Left renal cortex interstitium (tissue), 4 donors: ENCODE measurements at regions not wholly inside any gene's neighbourhood (a gene's known extent, or its start where the extent isn't known, plus 50 kb on each side); places are given as distances from the start of the nearest gene placed in this dataset.

Experiments
- DNase-seq, 4 donors: peaks; one replicate each; pipeline ENCODE4 v3.0.0-alpha.2; 2013; ENCODE audit warnings: low read depth in 4 of 4, low spot score in 2 of 4, missing footprints in 1 of 4

GRCh38 chr9:28158451-28158850, 585.2 kb upstream of the C9orf72 start:
- no peak for DNase-seq

- DNase-seq: no peak
Observed at GRCh38 chr9:28163619-28164018, 590.3 kb upstream of the C9orf72 start.

- DNase-seq: no peak
Observed at GRCh38 chr9:28166179-28166578, 592.9 kb upstream of the C9orf72 start.

- DNase-seq: no peak
Observed at GRCh38 chr9:28177142-28177541, 603.9 kb upstream of the C9orf72 start.

GRCh38 chr9:28177925-28178324, 604.6 kb upstream of the C9orf72 start:
- DNase-seq: no peak

GRCh38 chr9:28179893-28180292, 606.6 kb upstream of the C9orf72 start:
- no peak for DNase-seq

GRCh38 chr9:28190981-28191380, 617.7 kb upstream of the C9orf72 start:
- DNase-seq: no peak

- no peak for DNase-seq
Observed at GRCh38 chr9:28197653-28198052, 624.4 kb upstream of the C9orf72 start.

GRCh38 chr9:28203036-28203435, 629.8 kb upstream of the C9orf72 start:
- no peak for DNase-seq

- no peak for DNase-seq
Observed at GRCh38 chr9:28206280-28206679, 633.0 kb upstream of the C9orf72 start.

GRCh38 chr9:28207657-28208056, 634.4 kb upstream of the C9orf72 start:
- no peak for DNase-seq

GRCh38 chr9:28209130-28209529, 635.8 kb upstream of the C9orf72 start:
- DNase-seq: no peak

- no peak for DNase-seq
Observed at GRCh38 chr9:28212979-28213378, 639.7 kb upstream of the C9orf72 start.

- no peak for DNase-seq
Observed at GRCh38 chr9:28215536-28216299, 642.4 kb upstream of the C9orf72 start.

- no peak for DNase-seq
Observed at GRCh38 chr9:28232686-28233085, 659.4 kb upstream of the C9orf72 start.

GRCh38 chr9:28234133-28234893, 661.0 kb upstream of the C9orf72 start:
- DNase-seq: no peak

GRCh38 chr9:28234894-28235277, 661.6 kb upstream of the C9orf72 start:
- DNase-seq: no peak

- DNase-seq: no peak
Observed at GRCh38 chr9:28249424-28249823, 676.1 kb upstream of the C9orf72 start.

- DNase-seq: no peak
Observed at GRCh38 chr9:28255174-28255573, 681.9 kb upstream of the C9orf72 start.

GRCh38 chr9:28260330-28260729, 687.0 kb upstream of the C9orf72 start:
- no peak for DNase-seq

GRCh38 chr9:28264368-28264767, 691.1 kb upstream of the C9orf72 start:
- DNase-seq: no peak

- DNase-seq: no peak
Observed at GRCh38 chr9:28267351-28267750, 694.1 kb upstream of the C9orf72 start.
